K562 (cell line): ENCODE measurements at regions not wholly inside any gene's neighbourhood (a gene's known extent, or its start where the extent isn't known, plus 50 kb on each side); places are given as distances from the start of the nearest gene placed in this dataset.

Experiments
- ATAC-seq: fragments of 200-7000 bp; cut with Tn5 transposase; 3 replicates; pipeline ENCODE4 v1.9.1; 2020; ENCODE audit warnings: moderate library complexity
- BruUV-seq: library from RNA; stranded (reverse); fragments of 400-500 nt; replicated peaks from 2 replicates; lab custom pipeline; 2021; lab: Mats Ljungman, UMichigan
- CTCF ChIA-PET: fragments of 300-600 bp; formaldehyde crosslinking; extraction: SDS; loops from one replicate; lab custom pipeline; 2021; ENCODE audit warnings: low intra/inter-chr PET ratio; lab: Yijun Ruan, JAX
- POLR2A ChIA-PET: fragments of 300-600, 350-650 bp; sonication (Branson Sonifier 250); formaldehyde crosslinking; extraction: SDS; loops from one replicate; lab custom pipeline; 2021; ENCODE audit warnings: antibody characterized with exemption, inconsistent platforms; lab: Yijun Ruan, JAX
- DNase-seq, 4 experiments: peaks; one replicate each; pipeline versions ENCODE4 v3.0.0 to v3.0.0-alpha.2; 2011 to 2018; ENCODE audit warnings: low spot score in 3 of 4, mixed read lengths in 3 of 4; ENCODE audit errors: extremely low read depth in 1 of 4
- FAIRE-seq: peaks from 2 replicates; lab custom pipeline; 2011; peaks lifted over from hg19 to GRCh38; lab: Jason Lieb, UNC
- H2AFZ ChIP-seq: 2 replicates; pipeline ENCODE4 v1.6.0; 2011; ENCODE audit warnings: low read depth, low read length, control low read depth, inconsistent platforms
- H3K27ac ChIP-seq: fragments of 200-600 bp; 3 replicates; pipeline ENCODE4 v1.8.0; 2011; ENCODE audit warnings: low read depth, mild to moderate bottlenecking, control low read depth, inconsistent platforms, low read length, moderate library complexity, mixed read lengths; ENCODE audit errors: extremely low read depth
- H3K27me3 ChIP-seq, 2 experiments: fragments of 300-600 bp in 1 of 2; 2 replicates in 1 of 2; 3 replicates in 1 of 2; pipeline versions ENCODE4 v1.6.0 to v1.8.0; 2011; ENCODE audit warnings: inconsistent platforms in 2 of 2, low read length in 2 of 2, mild to moderate bottlenecking in 1 of 2, mixed read lengths in 1 of 2, moderate library complexity in 1 of 2; ENCODE audit not compliant: control insufficient read depth in 2 of 2, insufficient read depth in 2 of 2
- H3K36me3 ChIP-seq: fragments of 300-600 bp; 3 replicates; pipeline ENCODE4 v1.8.0; 2011; ENCODE audit warnings: mild to moderate bottlenecking, low read length, inconsistent platforms; ENCODE audit not compliant: control insufficient read depth, insufficient read depth
- H3K4me1 ChIP-seq, 2 experiments: fragments of 200-600 bp in 1 of 2; replicated peaks in 1 of 2; 2 replicates in 1 of 2; 3 replicates in 1 of 2; pipeline versions ENCODE4 v1.5.1 to v1.8.0; 2011; ENCODE audit warnings: inconsistent platforms in 2 of 2, low read length in 2 of 2, mild to moderate bottlenecking in 1 of 2, mixed read lengths in 1 of 2, moderate library complexity in 1 of 2; ENCODE audit not compliant: control insufficient read depth in 2 of 2, insufficient read depth in 2 of 2
- H3K4me2 ChIP-seq: 2 replicates; pipeline ENCODE4 v1.6.1; 2011; ENCODE audit warnings: low read length, control low read depth, inconsistent platforms, mixed read lengths; ENCODE audit not compliant: insufficient read depth
- H3K4me3 ChIP-seq: fragments of 200-600 bp; sonication (generic), shearing (Covaris generic); 2 replicates; pipeline ENCODE4 v1.5.1; 2016; ENCODE audit warnings: control low read depth, inconsistent platforms
- H3K79me2 ChIP-seq: fragments of 200-600 bp; 3 replicates; pipeline ENCODE4 v1.8.0; 2011; ENCODE audit warnings: low read length, inconsistent platforms; ENCODE audit not compliant: control insufficient read depth, insufficient read depth
- H3K9ac ChIP-seq, 2 experiments: 2 replicates each; pipeline versions ENCODE4 v1.6.0 to v1.6.1; 2011; ENCODE audit warnings: low read depth in 2 of 2, low read length in 2 of 2, control low read depth in 1 of 2, inconsistent platforms in 1 of 2, mild to moderate bottlenecking in 1 of 2, mixed read lengths in 1 of 2; ENCODE audit not compliant: insufficient read depth in 1 of 2
- H3K9me1 ChIP-seq: one replicate; pipeline ENCODE4 v1.6.0; 2011; ENCODE audit warnings: inconsistent platforms, mild to moderate bottlenecking, low read length, moderate library complexity; ENCODE audit not compliant: control insufficient read depth, insufficient read depth
- H3K9me3 ChIP-seq: replicated peaks from 2 replicates; pipeline ENCODE4 v1.5.1; 2011; ENCODE audit warnings: low read depth, low read length, inconsistent platforms; ENCODE audit not compliant: control insufficient read depth, insufficient read depth
- H4K20me1 ChIP-seq: replicated peaks from 2 replicates; pipeline ENCODE4 v1.6.1; 2011; ENCODE audit warnings: low read length, inconsistent platforms, mixed read lengths; ENCODE audit not compliant: control insufficient read depth, insufficient read depth
- C11orf30 ChIP-seq: fragments of 450-650 bp; IDR thresholded peaks from 2 replicates; pipeline ENCODE4 v1.6.1; 2016; ENCODE audit warnings: low read depth, mild to moderate bottlenecking
- CBFA2T2 ChIP-seq: fragments of 450-650 bp; conservative IDR thresholded peaks from 2 replicates; pipeline ENCODE4 v1.6.1; 2017; ENCODE audit warnings: mild to moderate bottlenecking
- CBX3 ChIP-seq, 2 experiments: IDR thresholded peaks; 1 replicate in 1 of 2; 2 replicates in 1 of 2; pipeline ENCODE4 v1.6.1; 2012; ENCODE audit warnings: inconsistent platforms in 2 of 2, low read length in 2 of 2, borderline replicate concordance in 1 of 2, control low read depth in 1 of 2
- CREBBP ChIP-seq: IDR thresholded peaks from one replicate; pipeline ENCODE4 v1.6.1; 2012; ENCODE audit warnings: low read depth, mild to moderate bottlenecking, control low read depth, inconsistent platforms, low read length
- E2F3 ChIP-seq: fragments of 250-450 bp; sonication (Bioruptor Pico); IDR thresholded peaks from 2 replicates; pipeline ENCODE4 v1.4.0; 2020; ENCODE audit warnings: mild to moderate bottlenecking
- HDAC1 ChIP-seq, 2 experiments: fragments of 450-650 bp; IDR thresholded peaks; 2 replicates each; pipeline ENCODE4 v1.6.1; 2016 to 2017; ENCODE audit warnings: inconsistent platforms in 1 of 2, mild to moderate bottlenecking in 1 of 2, moderate library complexity in 1 of 2
- HMG20B ChIP-seq: fragments of 250-450 bp; sonication (Bioruptor Pico); IDR thresholded peaks from 2 replicates; pipeline ENCODE4 v1.5.0; 2021; ENCODE audit warnings: mild to moderate bottlenecking
- L3MBTL2 ChIP-seq: fragments of 450-650 bp; IDR thresholded peaks from 2 replicates; pipeline ENCODE4 v1.6.1; 2016; ENCODE audit warnings: mild to moderate bottlenecking, moderate library complexity
- MAFF ChIP-seq: IDR thresholded peaks from 2 replicates; pipeline ENCODE4 v1.6.1; 2012; ENCODE audit warnings: low read length, improper control_type of control experiment
- MAFG ChIP-seq: fragments of 450-650 bp; conservative IDR thresholded peaks from 2 replicates; pipeline ENCODE4 v1.6.1; 2016; ENCODE audit warnings: missing genetic modification characterization, missing compliant biosample characterization
- MAFK ChIP-seq: IDR thresholded peaks from 2 replicates; pipeline ENCODE4 v1.6.1; 2011; ENCODE audit warnings: low read length, improper control_type of control experiment
- NFXL1 ChIP-seq: fragments of 450-650 bp; formaldehyde crosslinking; IDR thresholded peaks from 2 replicates; pipeline ENCODE4 v1.4.0; 2021; ENCODE audit warnings: mild to moderate bottlenecking
- NONO ChIP-seq, 2 experiments: fragments of 200-400 bp in 1 of 2; fragments of 450-650 bp in 1 of 2; formaldehyde crosslinking in 1 of 2; IDR thresholded peaks; 2 replicates each; pipeline ENCODE4 v1.6.1; 2017; ENCODE audit warnings: low read depth in 2 of 2, mild to moderate bottlenecking in 2 of 2, moderate library complexity in 2 of 2, low read length in 1 of 2
- RBM39 ChIP-seq: fragments of 200-400 bp; formaldehyde crosslinking; optimal IDR thresholded peaks from 2 replicates; pipeline ENCODE3; 2018; ENCODE audit warnings: low read depth, low read length
- SIX5 ChIP-seq, 2 experiments: IDR thresholded peaks; 2 replicates each; pipeline ENCODE4 v1.6.1; 2011; ENCODE audit warnings: low read length in 2 of 2, borderline replicate concordance in 1 of 2, low read depth in 1 of 2, mild to moderate bottlenecking in 1 of 2, moderate library complexity in 1 of 2; ENCODE audit not compliant: insufficient read depth in 1 of 2
- YY1 ChIP-seq, 3 experiments: IDR thresholded peaks; 2 replicates each; pipeline ENCODE4 v1.6.1; 2011; ENCODE audit warnings: low read length in 2 of 3, mild to moderate bottlenecking in 2 of 3, moderate library complexity in 2 of 3, borderline replicate concordance in 1 of 3, control low read depth in 1 of 3, low read depth in 1 of 3; ENCODE audit not compliant: insufficient read depth in 3 of 3, insufficient replicate concordance in 2 of 3, control insufficient read depth in 1 of 3, insufficient read length in 1 of 3; ENCODE audit errors: extremely low read depth in 1 of 3
- ZBTB33 ChIP-seq: sonication (generic); formaldehyde crosslinking; IDR thresholded peaks from 2 replicates; pipeline ENCODE4 v1.8.1; 2023; ENCODE audit warnings: mild to moderate bottlenecking, missing genetic modification reagents
- ZNF239 ChIP-seq: fragments of 250-450 bp; sonication (Bioruptor Pico); IDR thresholded peaks from 2 replicates; pipeline ENCODE4 v1.4.0; 2020; ENCODE audit warnings: mild to moderate bottlenecking
- ZNF280B ChIP-seq: fragments of 250-450 bp; sonication (Bioruptor Pico); IDR thresholded peaks from 2 replicates; pipeline ENCODE4 v1.5.1; 2021; ENCODE audit warnings: mild to moderate bottlenecking
- ZNF316 ChIP-seq: fragments of 450-650 bp; IDR thresholded peaks from 2 replicates; pipeline ENCODE4 v1.6.1; 2016
- ZNF699 ChIP-seq: fragments of 250-450 bp; sonication (Bioruptor Pico); IDR thresholded peaks from 2 replicates; pipeline ENCODE4 v1.8.0; 2021; ENCODE audit warnings: mild to moderate bottlenecking, moderate library complexity; ENCODE audit not compliant: insufficient replicate concordance
- ZNF778 ChIP-seq: fragments of 450-650 bp; formaldehyde crosslinking; IDR thresholded peaks from 2 replicates; pipeline ENCODE4 v1.4.0; 2020; ENCODE audit warnings: mild to moderate bottlenecking, moderate library complexity
- WGBS: fragments of 100-300 bp; shearing (Covaris generic); methylation state at CpG from one replicate; pipeline ENCODE4 v1.1.6; 2016; ENCODE audit warnings: low coverage, mixed read lengths; ENCODE audit not compliant: insufficient coverage; ENCODE audit errors: missing lambda C conversion rate; 5-methylcytosine and 5-hydroxymethylcytosine counted together
- in situ Hi-C: fragments of 300-500 bp; cut with MboI; formaldehyde crosslinking; loops from 4 replicates; pipeline ENCODE4 v1.15.0; 2018; ENCODE audit warnings: inconsistent platforms, mixed read lengths
- intact Hi-C: fragments of 100-400 bp; cut with micrococcal nuclease; formaldehyde crosslinking; loops from 2 replicates; pipeline ENCODE4 v1.14.2; 2022

- no peaks in the 10 kb centered on the region for H3K36me3 ChIP-seq
- intact Hi-C loops (no loop called here), in situ Hi-C loops (no loop called here)
- ATAC-seq: no peak
- no peak for DNase-seq
- H3K9ac ChIP-seq: no peak overlapping the region
- no peak overlapping the region for H3K4me2 ChIP-seq
- no peaks in the 10 kb centered on the region for H3K9me1 ChIP-seq
- no peak overlapping the region for H3K27ac ChIP-seq
- no peak for FAIRE-seq
- H4K20me1 ChIP-seq: no peaks in the 10 kb centered on the region
- CTCF ChIA-PET: interaction anchor here (1.1 kb wide), 1 partner anchor 10 kb away, joined by 3 read pairs; no protein-coding TSS in a partner anchor
- no peaks in the 10 kb centered on the region for H3K9me3 ChIP-seq
- H2AFZ ChIP-seq: no peak overlapping the region
- H3K4me3 ChIP-seq: no peak overlapping the region
- WGBS: 0% methylated on average over 2 of the region's 2 CpGs
- no peaks in the 10 kb centered on the region; a peak in 1 of 5 replicates for H3K4me1 ChIP-seq
- BruUV-seq: no TSS peak
- 0 out of 5 replicates have a peak, but pooled peaks cover 0 to 4% of the 10 kb centered on the region in 2 experiments for H3K27me3 ChIP-seq
- no peaks in the 10 kb centered on the region for H3K79me2 ChIP-seq
- POLR2A ChIA-PET: interaction anchor here (0.6 kb wide), 1 partner anchor 755 kb away, joined by 3 read pairs; no protein-coding TSS in a partner anchor
- no peak for TF ChIP-seq HMG20B (CRISPR knock-in tag)
- peak; percentile 36; the same call in 1 of the 2 replicates for TF ChIP-seq MAFF
- peak; percentile 79 for TF ChIP-seq ZNF316
- TF ChIP-seq C11orf30: peak; percentile 47; the same call in 1 of the 2 replicates
- no peak for TF ChIP-seq ZNF778 (CRISPR knock-in tag)
- no peak for TF ChIP-seq L3MBTL2
- no peak for TF ChIP-seq YY1 (IDR thresholded peaks at IDR 0.05; ENCODE audit: borderline replicate concordance in 1 of 3, control insufficient read depth in 1 of 3, extremely low read depth in 1 of 3, insufficient read depth in 3 of 3, insufficient read length in 1 of 3, insufficient replicate concordance in 2 of 3, low read depth in 1 of 3, low read length in 2 of 3)
- peak; percentile 49 for TF ChIP-seq MAFK
- no peak for TF ChIP-seq NFXL1 (CRISPR knock-in tag)
- TF ChIP-seq ZNF699 (CRISPR knock-in tag): no peak
- peak; percentile 50 for TF ChIP-seq MAFG (tag)
- TF ChIP-seq NONO (IDR thresholded peaks at IDR 0.05; ENCODE audit: low read depth in 2 of 2, low read length in 1 of 2): no peak
- TF ChIP-seq ZBTB33: no peak
- no peak for TF ChIP-seq CBFA2T2
- no peak for TF ChIP-seq ZNF280B (CRISPR knock-in tag)
- no peak for TF ChIP-seq CREBBP
- TF ChIP-seq E2F3 (CRISPR knock-in tag): no peak
- TF ChIP-seq ZNF239 (CRISPR knock-in tag): no peak
- no peak for TF ChIP-seq CBX3 (IDR thresholded peaks at IDR 0.05; ENCODE audit: borderline replicate concordance in 1 of 2, low read length in 2 of 2)
- TF ChIP-seq SIX5 (IDR thresholded peaks at IDR 0.05; ENCODE audit: borderline replicate concordance in 1 of 2, insufficient read depth in 1 of 2, low read depth in 1 of 2, low read length in 2 of 2): no peak
- no peak for TF ChIP-seq HDAC1 (IDR thresholded peaks at IDR 0.05)
- no peak for TF ChIP-seq RBM39
Observed at GRCh38 chr20:4617019-4617418, 69.2 kb upstream of the PRNP start.
